HG02885 (cell line): ENCODE measurements at regions not wholly inside any gene's neighbourhood (a gene's known extent, or its start where the extent isn't known, plus 50 kb on each side); places are given as distances from the start of the nearest gene placed in this dataset.
"Not testable (repeated sequence)": the region's sequence is repeated elsewhere in the genome, so short reads cannot be mapped to it uniquely, and the experiment has no call there.

Experiments used
- ATAC-seq: cut with Tn5 transposase; IDR thresholded peaks from one replicate; pipeline ENCODE4 v1.9.1; 2021; ENCODE audit warnings: mild to moderate bottlenecking; ENCODE audit not compliant: unreplicated experiment, poor library complexity

DNA sequence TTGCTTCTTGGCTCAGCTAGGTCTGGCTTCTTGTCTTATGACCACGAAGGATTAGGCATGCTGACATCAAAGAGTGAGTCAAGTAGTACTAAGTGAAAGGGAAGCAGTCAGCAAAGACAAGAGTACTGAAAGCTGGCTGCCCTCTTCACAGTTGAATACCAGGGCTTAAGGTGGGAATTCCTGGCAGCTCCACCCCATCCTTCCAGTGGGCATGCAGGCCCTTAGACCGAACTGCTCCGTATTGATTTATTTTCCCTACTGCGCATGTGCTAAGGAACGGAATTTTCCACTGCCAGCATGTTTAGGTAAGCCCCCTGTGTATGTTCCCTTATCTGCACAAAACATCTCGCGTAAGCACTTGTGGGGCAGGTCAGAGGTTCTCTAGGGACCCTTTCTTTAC lies 2320.1 kb downstream of the ARAP2 start:
- no peak for ATAC-seq

DNA sequence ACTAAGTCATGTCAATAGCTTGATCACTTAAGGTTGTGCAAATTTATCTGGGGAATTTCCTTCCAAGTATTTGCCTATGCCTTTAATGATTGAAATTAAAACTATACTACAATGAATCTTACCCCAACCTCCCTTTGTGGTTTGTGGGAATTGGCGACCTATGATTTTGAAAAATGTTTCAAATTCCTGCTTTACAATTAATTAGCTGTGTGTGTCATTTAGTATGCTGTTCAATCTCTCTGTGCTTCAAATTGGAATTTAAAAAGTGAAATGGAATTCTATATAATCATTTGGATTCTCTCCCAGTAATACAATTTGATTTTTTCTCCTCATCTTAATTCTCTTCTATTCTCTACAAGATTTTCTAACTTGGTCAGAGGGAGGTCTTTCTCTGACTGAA lies 2319.5 kb downstream of the ARAP2 start:
- ATAC-seq: no peak

DNA sequence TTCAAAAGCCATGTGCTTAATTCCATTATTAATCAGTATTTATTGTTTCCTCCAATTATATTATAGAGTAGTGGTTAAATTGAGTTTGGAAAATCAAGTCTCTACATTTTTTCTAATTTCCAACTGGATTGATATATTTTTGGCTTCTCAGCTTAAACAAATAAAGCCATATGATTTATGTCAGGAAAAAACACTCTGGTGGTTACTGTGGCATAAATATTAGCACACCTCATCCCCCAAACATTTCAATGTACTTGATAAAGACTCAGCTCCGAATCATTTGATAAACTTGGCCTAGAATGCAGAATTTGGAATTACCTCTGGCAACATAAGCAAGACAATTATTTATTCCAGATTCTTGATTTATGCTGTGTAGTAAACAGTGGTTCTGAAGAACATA lies 2313.8 kb downstream of the ARAP2 start:
- ATAC-seq: no peak

DNA sequence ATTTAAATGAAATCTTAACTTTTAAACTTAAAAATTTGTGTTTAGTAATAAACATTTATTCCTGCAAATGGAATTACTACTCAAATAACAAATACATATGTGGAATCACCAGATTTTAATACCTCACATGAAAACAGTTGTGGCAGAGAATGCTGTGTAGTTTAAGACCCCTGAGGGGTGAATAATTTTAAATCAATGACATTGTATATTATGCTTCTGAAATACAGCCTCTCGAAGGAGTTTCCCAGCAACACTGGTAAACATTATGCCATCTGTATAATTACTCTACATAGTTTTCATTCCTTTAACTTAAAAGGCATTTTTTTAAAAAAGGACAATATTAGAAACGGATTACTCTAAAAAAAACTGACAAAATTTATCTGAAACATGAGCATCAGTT lies 2313.3 kb downstream of the ARAP2 start:
- no peak for ATAC-seq

DNA sequence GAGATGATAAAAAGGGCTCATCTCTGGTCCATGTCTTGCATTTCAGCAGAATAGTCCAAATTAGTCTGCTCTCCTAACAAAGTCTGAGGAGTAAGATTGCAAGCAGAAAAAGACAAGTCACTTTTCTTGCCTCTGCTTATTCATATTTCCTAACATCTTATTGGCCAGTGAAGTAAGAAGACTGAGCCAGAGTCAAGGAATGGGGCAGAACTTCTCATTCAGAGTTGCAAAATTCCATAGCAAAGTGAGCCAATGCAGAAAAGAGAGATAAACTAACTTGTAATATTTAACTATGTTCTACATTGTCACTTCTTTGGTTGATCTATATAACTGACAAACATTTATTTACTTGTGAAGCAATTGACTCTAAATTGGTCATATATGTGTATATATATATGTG lies 2304.0 kb downstream of the ARAP2 start:
- no peak for ATAC-seq

DNA sequence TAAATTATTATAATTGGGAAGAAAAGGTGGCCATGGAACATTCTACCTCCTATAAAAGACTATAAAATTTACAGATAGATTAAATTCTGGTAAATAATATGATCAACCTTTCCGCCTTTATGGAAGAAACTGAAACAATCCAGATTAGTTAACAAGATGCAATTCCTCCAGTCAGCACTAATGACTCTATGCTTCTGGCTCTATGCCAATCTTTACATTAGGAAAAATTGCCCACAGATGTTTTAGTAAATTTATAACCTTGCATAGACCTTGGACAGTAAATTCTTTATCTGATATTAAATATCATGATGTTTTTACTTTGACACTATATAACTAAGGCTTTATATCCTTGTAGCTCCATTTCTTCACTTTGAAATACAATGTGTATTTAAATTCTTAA lies 2302.5 kb downstream of the ARAP2 start:
- ATAC-seq: no peak

DNA sequence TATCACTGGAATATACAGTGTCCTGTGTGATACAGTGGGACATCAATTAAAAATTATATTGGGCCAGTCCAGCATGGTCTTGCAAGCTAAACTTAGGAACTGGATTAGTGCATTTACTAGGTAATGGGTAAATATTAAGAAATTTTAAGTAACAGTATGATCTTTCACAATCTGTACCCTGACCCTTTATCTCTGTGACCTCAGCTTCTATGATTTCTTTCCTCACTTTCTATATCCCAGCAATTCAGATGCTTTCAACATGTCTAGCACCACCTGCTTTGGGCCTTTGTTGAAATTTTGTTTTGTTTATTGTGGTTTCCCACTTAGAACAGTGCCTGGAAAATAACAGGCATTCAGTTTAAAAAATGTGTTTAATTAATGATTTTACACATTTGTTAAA lies 2295.4 kb downstream of the ARAP2 start:
- ATAC-seq: no peak

DNA sequence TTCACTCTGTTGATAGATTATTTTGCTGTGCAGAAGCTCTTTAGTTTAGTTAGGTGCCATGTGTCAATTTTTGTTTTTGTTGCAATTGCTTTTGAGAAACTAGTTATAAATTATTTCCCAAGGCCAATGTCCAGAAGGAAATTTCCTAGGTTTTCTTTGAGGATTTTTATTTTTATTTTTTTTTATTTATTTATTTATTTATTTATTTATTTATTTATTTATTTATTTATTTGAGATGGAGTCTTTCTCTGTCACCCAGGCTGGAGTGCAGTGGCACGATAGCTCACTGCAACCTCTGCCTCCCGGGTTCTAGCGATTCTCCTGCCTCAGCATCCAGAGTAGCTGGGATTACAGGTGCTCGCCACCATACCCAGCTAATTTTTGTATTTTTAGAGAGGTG lies 2290.5 kb downstream of the ARAP2 start:
- not testable (repeated sequence) for ATAC-seq

DNA sequence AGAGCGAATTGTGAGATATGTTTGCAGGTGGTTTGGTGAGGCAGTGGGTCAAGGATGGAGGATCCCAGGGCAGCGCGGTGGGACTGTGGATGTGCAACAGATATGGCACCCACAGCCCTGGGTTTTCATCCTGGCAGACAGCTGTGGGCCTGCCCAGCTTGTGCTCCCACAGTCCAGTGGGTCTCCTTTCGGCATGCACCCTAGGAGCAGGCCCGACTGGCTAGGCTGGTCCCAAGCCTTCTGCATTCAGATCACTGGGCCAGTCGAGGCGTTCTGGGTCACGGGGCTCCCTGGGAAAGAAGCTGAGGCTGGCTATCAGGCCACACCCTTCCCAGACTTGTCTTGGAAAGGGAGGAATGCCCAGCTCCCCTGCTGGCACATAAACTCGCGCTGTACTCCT lies 2289.6 kb downstream of the ARAP2 start:
- ATAC-seq: no peak

DNA sequence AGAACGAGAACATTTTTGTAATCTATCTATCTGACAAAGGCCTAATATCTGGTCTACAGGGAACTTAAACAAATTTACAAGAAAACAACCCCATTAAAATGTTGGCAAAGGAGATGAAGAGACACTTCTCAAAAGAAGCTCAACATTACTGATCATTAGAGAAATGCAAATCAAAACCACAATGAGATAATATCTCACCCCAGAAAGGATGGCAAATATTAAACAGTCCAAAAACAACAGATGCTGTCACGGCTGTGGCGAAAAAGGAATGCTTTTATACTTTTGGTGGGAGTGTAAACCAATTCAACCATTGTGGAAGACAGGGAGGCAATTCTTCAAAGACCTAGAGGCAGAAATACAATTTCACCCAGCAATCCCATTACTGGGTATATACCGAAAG lies 2284.8 kb downstream of the ARAP2 start:
- ATAC-seq: no peak

DNA sequence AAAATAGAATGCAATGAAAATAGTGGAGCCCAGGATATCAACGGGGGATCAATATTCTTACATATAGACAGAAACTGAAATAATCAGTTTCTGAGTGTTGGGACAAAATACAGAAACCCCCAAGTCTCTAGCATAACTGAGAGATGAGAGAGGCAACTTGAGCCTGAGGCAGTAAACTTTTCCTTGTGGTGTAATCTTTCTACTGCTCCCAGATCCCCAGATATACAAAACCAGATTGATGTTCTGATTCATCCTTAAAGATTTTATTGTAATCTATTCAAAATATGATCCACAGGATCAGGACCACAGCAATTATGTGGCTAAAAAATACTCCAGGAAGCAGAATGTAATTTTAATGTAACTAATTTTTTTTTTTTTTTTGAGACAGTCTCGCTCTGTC lies 2282.6 kb downstream of the ARAP2 start:
- ATAC-seq: no peak

DNA sequence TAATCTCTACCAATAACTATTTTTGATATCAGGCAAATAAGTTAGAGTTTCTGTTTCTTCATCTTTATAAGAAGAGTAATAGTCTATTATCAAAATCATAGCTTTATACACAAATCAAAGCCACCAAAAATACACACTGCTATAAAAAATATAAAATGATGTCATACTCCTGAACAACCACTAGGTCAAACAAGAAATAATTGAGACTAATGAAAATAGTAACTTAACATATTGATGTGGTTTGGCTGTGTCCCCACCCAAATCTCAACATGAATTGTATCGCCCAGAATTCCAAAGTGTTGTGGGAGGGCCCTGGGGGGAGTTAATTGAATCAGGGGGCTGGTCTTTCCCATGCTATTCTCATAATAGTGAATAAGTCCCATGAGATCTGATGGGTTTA lies 2277.5 kb downstream of the ARAP2 start:
- no peak for ATAC-seq

DNA sequence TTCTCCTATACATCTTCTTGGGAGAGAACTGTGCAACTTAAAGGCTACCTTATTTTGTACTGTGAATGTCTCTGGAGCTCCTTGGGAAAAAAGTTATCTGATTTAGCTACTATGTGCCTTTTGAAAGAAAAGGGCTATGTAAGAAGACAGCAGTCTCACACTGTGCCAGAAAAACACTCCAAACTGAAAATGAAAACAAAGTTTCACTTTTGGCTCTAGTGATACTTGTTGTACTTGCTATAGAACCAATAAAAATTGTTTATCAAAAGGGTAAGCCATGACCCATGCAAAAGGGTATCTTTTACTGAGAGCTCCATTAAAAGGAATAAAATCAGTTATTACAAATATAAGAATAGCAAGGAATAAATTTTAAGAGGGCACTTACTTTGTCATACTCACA lies 2270.0 kb downstream of the ARAP2 start:
- ATAC-seq: no peak

DNA sequence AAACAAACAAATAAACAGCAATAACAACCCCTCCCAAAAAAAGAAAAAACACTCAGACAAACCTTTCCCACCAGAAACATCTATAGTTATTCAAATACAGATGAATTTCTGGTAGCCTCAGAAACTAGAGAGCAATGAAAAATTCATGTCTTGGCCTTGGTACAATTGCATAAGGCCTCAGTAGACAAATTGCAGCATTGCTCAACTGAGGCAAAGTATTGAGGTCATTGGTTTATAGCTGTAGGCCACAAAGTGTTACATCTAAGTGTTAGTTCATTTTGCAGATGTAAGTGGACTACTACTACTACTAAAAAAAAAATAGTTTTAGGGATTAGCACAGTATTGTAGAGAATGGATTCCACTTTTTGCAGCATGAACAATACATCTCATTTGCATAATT lies 2268.3 kb downstream of the ARAP2 start:
- no peak for ATAC-seq

DNA sequence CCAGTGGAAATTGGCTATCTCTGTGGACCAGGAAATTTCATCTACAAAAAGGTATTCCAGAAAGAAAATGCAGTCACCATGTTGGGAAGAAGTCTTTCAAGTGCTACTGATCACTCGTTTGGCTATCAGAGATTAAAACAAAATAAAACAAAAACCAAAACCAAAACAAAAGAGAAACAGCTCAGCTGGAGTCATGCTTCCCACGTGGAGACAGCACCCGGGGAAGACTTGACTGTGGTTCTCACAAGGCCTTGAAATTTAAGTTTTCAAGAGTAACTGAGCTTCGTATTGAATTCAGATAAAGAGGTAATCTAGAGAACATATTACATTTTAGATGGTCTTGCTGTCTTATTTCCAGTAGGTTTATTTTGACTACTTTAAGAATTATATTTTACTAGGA lies 2264.5 kb downstream of the ARAP2 start:
- not testable (repeated sequence) for ATAC-seq

DNA sequence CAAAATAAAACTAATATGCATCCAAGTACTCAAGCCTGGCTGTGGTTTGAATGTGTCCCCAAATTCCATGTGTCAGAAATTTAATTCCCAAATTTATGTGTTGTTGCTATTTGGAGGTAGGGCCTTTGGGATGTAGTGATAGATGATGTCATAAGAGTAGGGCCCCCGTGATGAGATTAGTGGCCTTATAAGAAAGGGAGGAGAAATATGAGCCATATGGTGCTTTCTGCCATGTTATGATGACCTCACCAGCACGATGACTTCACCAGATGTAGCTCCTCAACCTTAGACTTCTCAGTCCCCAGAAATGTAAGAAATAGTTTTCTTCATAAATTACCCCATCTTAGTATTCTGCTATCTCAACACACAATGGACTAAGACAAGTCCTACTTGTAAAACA lies 2264.0 kb downstream of the ARAP2 start:
- ATAC-seq: no peak

DNA sequence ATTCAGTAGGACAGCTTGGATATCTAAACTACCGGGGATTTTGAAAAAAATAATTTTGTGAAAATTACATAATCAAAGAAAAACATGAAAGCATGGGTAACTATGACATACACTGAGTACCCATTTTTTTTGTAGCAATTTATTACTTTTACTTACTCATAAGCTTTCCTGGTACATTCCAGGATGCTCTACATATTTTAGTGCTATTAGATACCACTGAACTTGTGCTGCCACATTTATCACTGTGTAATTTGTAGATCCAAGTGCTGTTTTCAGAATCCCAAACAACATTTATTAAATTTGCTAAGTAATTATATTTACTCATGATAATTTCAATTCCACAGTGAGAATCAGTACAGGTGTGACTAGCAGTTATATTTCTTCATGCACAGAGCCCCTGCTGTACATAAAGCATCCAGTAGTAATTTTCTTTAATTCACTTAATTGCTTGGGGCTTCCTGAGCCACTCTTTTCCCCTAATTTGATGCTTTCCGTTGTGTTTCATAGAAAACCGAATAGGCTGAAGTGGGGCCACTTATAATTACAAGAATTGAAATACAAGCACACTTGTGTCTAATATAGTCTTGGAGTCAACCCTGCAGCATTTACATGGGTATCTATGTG lies 2254.4 kb downstream of the ARAP2 start:
- no peak for ATAC-seq

DNA sequence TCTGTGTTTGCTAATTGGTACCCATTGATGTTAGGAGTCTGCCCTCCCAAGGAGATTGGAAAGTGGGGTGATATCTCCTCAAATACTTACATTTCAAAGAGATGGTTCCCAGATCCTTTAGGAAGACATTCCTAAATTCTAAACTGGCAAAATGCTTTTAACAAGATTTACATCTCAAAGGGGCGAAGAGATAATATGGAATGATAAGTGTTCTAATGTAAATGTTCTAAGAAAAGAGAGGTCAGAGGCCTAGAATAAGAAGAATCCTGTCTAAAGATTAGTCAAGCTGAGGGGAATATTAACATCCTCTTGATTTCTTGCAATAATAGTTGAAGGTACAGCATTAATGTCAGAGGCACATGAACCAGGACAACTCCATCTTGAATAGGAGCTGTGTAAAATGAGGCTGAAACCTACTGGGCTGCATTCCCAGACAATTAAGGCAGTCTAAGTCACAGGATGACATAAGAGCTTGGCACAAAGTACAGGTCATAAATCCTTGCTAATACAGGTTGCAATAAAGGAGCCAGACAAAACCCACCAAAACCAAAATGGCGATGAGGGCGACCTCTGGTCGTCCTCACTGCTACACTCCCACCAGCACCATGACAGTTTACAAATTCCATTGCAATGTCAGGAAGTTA lies 2248.1 kb downstream of the ARAP2 start:
- ATAC-seq: no peak

DNA sequence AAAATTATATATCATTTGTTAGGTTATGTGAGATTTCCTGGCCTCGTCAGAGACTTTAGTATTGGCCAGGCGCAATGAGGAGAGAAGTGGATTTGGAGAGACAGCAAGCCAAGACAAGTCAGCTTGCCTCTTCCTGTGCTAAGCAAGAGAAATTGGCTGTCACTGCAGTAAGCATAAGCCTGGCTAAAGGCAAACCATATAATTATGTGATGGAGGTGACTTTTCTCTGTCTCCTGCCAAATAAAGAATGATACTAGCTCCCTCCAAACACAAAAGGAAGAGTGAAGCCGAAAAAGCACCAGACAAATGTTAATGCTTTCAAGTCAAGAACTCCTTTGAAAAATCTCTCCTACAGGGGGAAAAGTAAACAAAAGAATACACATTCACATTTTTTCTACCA lies 2246.0 kb downstream of the ARAP2 start:
- no peak for ATAC-seq

DNA sequence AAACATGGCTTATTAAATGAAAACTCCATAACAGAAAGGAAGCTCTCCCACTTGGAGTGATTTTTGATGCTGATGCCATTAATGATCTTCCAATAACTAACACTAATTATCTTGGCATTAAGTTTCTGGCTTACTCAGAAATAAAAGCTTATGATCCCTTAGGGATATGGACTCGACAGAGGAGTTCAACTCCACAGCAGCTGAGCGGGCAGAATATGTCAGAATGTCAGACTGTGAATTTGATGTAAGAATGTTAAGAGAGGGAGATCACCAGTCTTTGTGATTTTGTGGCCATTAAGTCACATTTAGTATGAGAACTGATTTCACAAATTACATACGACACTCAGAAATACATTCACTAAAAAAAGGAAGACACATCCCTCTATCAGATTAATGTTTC lies 2244.0 kb downstream of the ARAP2 start:
- ATAC-seq: no peak

DNA sequence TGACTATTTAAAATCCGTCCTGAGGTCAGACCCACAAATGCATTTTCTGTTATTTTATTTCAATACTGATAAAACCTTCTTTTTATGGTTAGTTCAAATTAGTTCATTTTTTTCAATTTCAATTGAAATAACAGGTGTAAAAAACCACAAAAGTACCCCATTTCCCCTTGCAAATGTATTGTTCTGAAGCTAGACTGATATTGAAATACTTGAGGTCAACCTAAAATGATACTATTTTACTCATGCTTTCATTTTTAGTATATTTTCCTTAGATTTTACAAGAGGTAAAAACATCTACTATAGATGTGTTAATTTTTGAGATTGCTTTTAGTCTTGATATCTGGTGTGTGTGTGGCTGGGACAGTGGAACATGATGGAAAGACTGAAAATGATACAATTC lies 2237.8 kb downstream of the ARAP2 start:
- ATAC-seq: not testable (repeated sequence)

DNA sequence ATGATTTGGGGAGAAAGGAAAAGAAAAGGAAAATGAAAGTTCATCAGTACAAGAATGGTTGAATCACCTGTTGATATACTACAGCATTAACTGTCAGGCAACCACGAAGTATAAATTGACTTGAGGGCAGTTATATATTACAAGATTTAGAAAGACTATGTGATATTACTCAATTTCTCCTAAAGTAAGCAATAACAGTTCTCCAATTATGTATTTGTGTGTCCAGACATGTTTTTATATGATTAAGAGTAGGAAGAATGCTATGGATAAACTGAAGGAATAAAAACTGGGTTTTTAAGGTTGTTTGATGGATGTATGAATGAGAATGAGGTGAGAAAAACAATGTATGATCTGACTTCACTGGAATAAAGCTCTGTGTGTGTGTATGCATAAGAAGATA lies 2234.4 kb downstream of the ARAP2 start:
- no peak for ATAC-seq
